ENCODE measurements at regions not wholly inside any gene's neighbourhood (a gene's known extent, or its start where the extent isn't known, plus 50 kb on each side); places are given as distances from the start of the nearest gene placed in this dataset.
"Not testable (repeated sequence)": the region's sequence is repeated elsewhere in the genome, so short reads cannot be mapped to it uniquely, and the experiment has no call there.

GRCh38 chr4:10223782-10224181, 107.2 kb upstream of the WDR1 start:
- no peak overlapping the region for H3K27ac Mint-ChIP-seq (ENCODE audit: unreplicated experiment)
- H3K4me3 Mint-ChIP-seq (ENCODE audit: unreplicated experiment) = no peak overlapping the region
- no peaks in the 10 kb centered on the region for H3K27me3 Mint-ChIP-seq (ENCODE audit: unreplicated experiment)
- no peaks in the 10 kb centered on the region for H3K9me3 Mint-ChIP-seq (ENCODE audit: unreplicated experiment)
- no peak for TF ChIP-seq CTCF (IDR thresholded peaks at IDR 0.05)
- no peaks in the 10 kb centered on the region for H3K4me1 Mint-ChIP-seq (ENCODE audit: unreplicated experiment)
- no peak for DNase-seq (ENCODE audit: extremely low spot score, unreplicated experiment)
- no peaks in the 10 kb centered on the region for H3K36me3 Mint-ChIP-seq (ENCODE audit: unreplicated experiment)

- H3K4me1 Mint-ChIP-seq (ENCODE audit: unreplicated experiment); H3K4me3 Mint-ChIP-seq (ENCODE audit: unreplicated experiment); H3K27me3 Mint-ChIP-seq (ENCODE audit: unreplicated experiment); DNase-seq (ENCODE audit: extremely low spot score, unreplicated experiment); H3K9me3 Mint-ChIP-seq (ENCODE audit: unreplicated experiment); H3K27ac Mint-ChIP-seq (ENCODE audit: unreplicated experiment); H3K36me3 Mint-ChIP-seq (ENCODE audit: unreplicated experiment): not testable (repeated sequence)
These were observed 96.9 kb upstream of the WDR1 start for GRCh38 chr4:10213481-10213880.

- Mint-ChIP-seq H3K4me3 (ENCODE audit: unreplicated experiment) (no peak overlapping the region), H3K9me3 (ENCODE audit: unreplicated experiment) (no peaks in the 10 kb centered on the region), H3K4me1 (ENCODE audit: unreplicated experiment) (no peaks in the 10 kb centered on the region), H3K36me3 (ENCODE audit: unreplicated experiment) (no peaks in the 10 kb centered on the region), H3K27me3 (ENCODE audit: unreplicated experiment) (no peaks in the 10 kb centered on the region), H3K27ac (ENCODE audit: unreplicated experiment) (no peak overlapping the region)
- TF ChIP-seq CTCF (IDR thresholded peaks at IDR 0.05) = no peak
- DNase-seq (ENCODE audit: extremely low spot score, unreplicated experiment) = no peak
These were observed 96.3 kb upstream of the WDR1 start for GRCh38 chr4:10212901-10213300.

GRCh38 chr4:10212400-10212799, 95.8 kb upstream of the WDR1 start:
- no peak overlapping the region for H3K27ac Mint-ChIP-seq (ENCODE audit: unreplicated experiment)
- no peaks in the 10 kb centered on the region for H3K36me3 Mint-ChIP-seq (ENCODE audit: unreplicated experiment)
- no peaks in the 10 kb centered on the region for H3K4me1 Mint-ChIP-seq (ENCODE audit: unreplicated experiment)
- H3K9me3 Mint-ChIP-seq (ENCODE audit: unreplicated experiment) = no peaks in the 10 kb centered on the region
- H3K27me3 Mint-ChIP-seq (ENCODE audit: unreplicated experiment) = no peaks in the 10 kb centered on the region
- H3K4me3 Mint-ChIP-seq (ENCODE audit: unreplicated experiment) = no peak overlapping the region
- DNase-seq (ENCODE audit: extremely low spot score, unreplicated experiment) = no peak
- TF ChIP-seq CTCF (IDR thresholded peaks at IDR 0.05) = no peak

GRCh38 chr4:10207116-10207515, 90.5 kb upstream of the WDR1 start:
- no peak overlapping the region for H3K27ac Mint-ChIP-seq (ENCODE audit: unreplicated experiment)
- H3K27me3 Mint-ChIP-seq (ENCODE audit: unreplicated experiment) = no peaks in the 10 kb centered on the region
- no peak overlapping the region for H3K4me3 Mint-ChIP-seq (ENCODE audit: unreplicated experiment)
- H3K36me3 Mint-ChIP-seq (ENCODE audit: unreplicated experiment) = no peaks in the 10 kb centered on the region
- H3K9me3 Mint-ChIP-seq (ENCODE audit: unreplicated experiment) = no peaks in the 10 kb centered on the region
- TF ChIP-seq CTCF (IDR thresholded peaks at IDR 0.05) = no peak
- H3K4me1 Mint-ChIP-seq (ENCODE audit: unreplicated experiment) = no peaks in the 10 kb centered on the region
- no peak for DNase-seq (ENCODE audit: extremely low spot score, unreplicated experiment)

- H3K9me3 Mint-ChIP-seq (ENCODE audit: unreplicated experiment) = no peaks in the 10 kb centered on the region
- no peak for DNase-seq (ENCODE audit: extremely low spot score, unreplicated experiment)
- H3K27me3 Mint-ChIP-seq (ENCODE audit: unreplicated experiment) = no peaks in the 10 kb centered on the region
- no peak for TF ChIP-seq CTCF (IDR thresholded peaks at IDR 0.05)
- H3K4me3 Mint-ChIP-seq (ENCODE audit: unreplicated experiment) = no peak overlapping the region
- no peaks in the 10 kb centered on the region for H3K36me3 Mint-ChIP-seq (ENCODE audit: unreplicated experiment)
- H3K27ac Mint-ChIP-seq (ENCODE audit: unreplicated experiment) = no peak overlapping the region
- H3K4me1 Mint-ChIP-seq (ENCODE audit: unreplicated experiment) = no peaks in the 10 kb centered on the region
These were observed 88.6 kb upstream of the WDR1 start for GRCh38 chr4:10205223-10205622.
